Endodermal cell (in vitro differentiated cells): ENCODE measurements at regions not wholly inside any gene's neighbourhood (a gene's known extent, or its start where the extent isn't known, plus 50 kb on each side); places are given as distances from the start of the nearest gene placed in this dataset.

Experiments used
- DNase-seq: peaks from one replicate; pipeline ENCODE4 v3.0.0-alpha.2; 2017
- H3K27ac ChIP-seq: 2 replicates; pipeline ENCODE4 v1.5.1; 2013; ENCODE audit warnings: mild to moderate bottlenecking, low read depth, low read length, moderate library complexity
- H3K27me3 ChIP-seq: 2 replicates; pipeline ENCODE4 v1.6.1; 2013; ENCODE audit warnings: mild to moderate bottlenecking, low read length, moderate library complexity; ENCODE audit not compliant: insufficient read depth, control insufficient read depth, poor library complexity, severe bottlenecking
- H3K36me3 ChIP-seq: 2 replicates; pipeline ENCODE4 v1.7.0; 2013; ENCODE audit warnings: mild to moderate bottlenecking, low read length, moderate library complexity; ENCODE audit not compliant: control insufficient read depth, insufficient read depth
- H3K4me1 ChIP-seq: one replicate; pipeline ENCODE4 v1.7.0; 2013; ENCODE audit warnings: low read length; ENCODE audit not compliant: control insufficient read depth, insufficient read depth
- H3K4me3 ChIP-seq: 2 replicates; pipeline ENCODE4 v1.5.1; 2013; ENCODE audit warnings: mild to moderate bottlenecking, low read length, moderate library complexity
- H3K9ac ChIP-seq: 2 replicates; pipeline ENCODE4 v1.6.1; 2013; ENCODE audit warnings: mild to moderate bottlenecking, low read length, moderate library complexity; ENCODE audit not compliant: poor library complexity, severe bottlenecking; ENCODE audit errors: extremely low read depth
- H3K9me3 ChIP-seq: 2 replicates; pipeline ENCODE4 v1.6.1; 2013; ENCODE audit warnings: mild to moderate bottlenecking, low read length, moderate library complexity; ENCODE audit not compliant: control insufficient read depth
- H3K27ac Mint-ChIP-seq: 2 replicates; pipeline ENCODE4 v1.8.0; 2020; ENCODE audit warnings: mixed read lengths
- H3K27me3 Mint-ChIP-seq: 2 replicates; pipeline ENCODE4 v1.8.0; 2021; ENCODE audit warnings: mild to moderate bottlenecking, mixed read lengths; ENCODE audit not compliant: insufficient read depth
- H3K36me3 Mint-ChIP-seq: 2 replicates; pipeline ENCODE4 v1.8.0; 2020; ENCODE audit warnings: low read depth, mixed read lengths
- H3K4me1 Mint-ChIP-seq: 2 replicates; pipeline ENCODE4 v1.8.0; 2020; ENCODE audit warnings: mixed read lengths
- H3K4me3 Mint-ChIP-seq: 2 replicates; pipeline ENCODE4 v1.8.0; 2020; ENCODE audit warnings: mild to moderate bottlenecking, moderate library complexity, mixed read lengths
- H3K9me3 Mint-ChIP-seq: 2 replicates; pipeline ENCODE4 v1.8.0; 2020; ENCODE audit warnings: mild to moderate bottlenecking, mixed read lengths
- WGBS, 2 experiments: methylation state at CpG; one replicate each; pipeline versions ENCODE4 v1.1.5 to v1.1.7; 2013; ENCODE audit warnings: missing lambda C conversion rate in 2 of 2, mixed read lengths in 1 of 2; ENCODE audit not compliant: insufficient coverage in 1 of 2, insufficient read length in 1 of 2; 5-methylcytosine and 5-hydroxymethylcytosine counted together
- TF ChIP-seq, protein P1 (sequence below): fragments of 200-600 bp; sonication (generic); conservative IDR thresholded peaks from 2 replicates; pipeline ENCODE4 v1.5.0; 2021; ENCODE audit warnings: antibody characterized with exemption, mild to moderate bottlenecking

- Histone ChIP-seq H3K36me3 (no peaks in the 10 kb centered on the region), H3K4me3 (no peak overlapping the region), H3K9me3 (no peaks in the 10 kb centered on the region), H3K9ac (no peak overlapping the region), H3K4me1 (no peaks in the 10 kb centered on the region), H3K27me3 (no peaks in the 10 kb centered on the region), H3K27ac (no peak overlapping the region)
- Mint-ChIP-seq H3K27ac (no peak overlapping the region), H3K9me3 (peaks cover 3% of the 10 kb centered on the region), H3K4me1 (peaks cover 2% of the 10 kb centered on the region), H3K36me3 (peaks cover 3% of the 10 kb centered on the region), H3K27me3 (no peaks in the 10 kb centered on the region), H3K4me3 (no peak overlapping the region)
- no peak for DNase-seq
- WGBS, 2 experiments, result 94 to 96% methylated on average over 2 of the region's 2 CpGs
- TF ChIP-seq, protein P1, sequence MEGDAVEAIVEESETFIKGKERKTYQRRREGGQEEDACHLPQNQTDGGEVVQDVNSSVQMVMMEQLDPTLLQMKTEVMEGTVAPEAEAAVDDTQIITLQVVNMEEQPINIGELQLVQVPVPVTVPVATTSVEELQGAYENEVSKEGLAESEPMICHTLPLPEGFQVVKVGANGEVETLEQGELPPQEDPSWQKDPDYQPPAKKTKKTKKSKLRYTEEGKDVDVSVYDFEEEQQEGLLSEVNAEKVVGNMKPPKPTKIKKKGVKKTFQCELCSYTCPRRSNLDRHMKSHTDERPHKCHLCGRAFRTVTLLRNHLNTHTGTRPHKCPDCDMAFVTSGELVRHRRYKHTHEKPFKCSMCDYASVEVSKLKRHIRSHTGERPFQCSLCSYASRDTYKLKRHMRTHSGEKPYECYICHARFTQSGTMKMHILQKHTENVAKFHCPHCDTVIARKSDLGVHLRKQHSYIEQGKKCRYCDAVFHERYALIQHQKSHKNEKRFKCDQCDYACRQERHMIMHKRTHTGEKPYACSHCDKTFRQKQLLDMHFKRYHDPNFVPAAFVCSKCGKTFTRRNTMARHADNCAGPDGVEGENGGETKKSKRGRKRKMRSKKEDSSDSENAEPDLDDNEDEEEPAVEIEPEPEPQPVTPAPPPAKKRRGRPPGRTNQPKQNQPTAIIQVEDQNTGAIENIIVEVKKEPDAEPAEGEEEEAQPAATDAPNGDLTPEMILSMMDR, result no peak
Measured at GRCh38 chr13:34678154-34678553, 263.9 kb upstream of the NBEA start.

DNA sequence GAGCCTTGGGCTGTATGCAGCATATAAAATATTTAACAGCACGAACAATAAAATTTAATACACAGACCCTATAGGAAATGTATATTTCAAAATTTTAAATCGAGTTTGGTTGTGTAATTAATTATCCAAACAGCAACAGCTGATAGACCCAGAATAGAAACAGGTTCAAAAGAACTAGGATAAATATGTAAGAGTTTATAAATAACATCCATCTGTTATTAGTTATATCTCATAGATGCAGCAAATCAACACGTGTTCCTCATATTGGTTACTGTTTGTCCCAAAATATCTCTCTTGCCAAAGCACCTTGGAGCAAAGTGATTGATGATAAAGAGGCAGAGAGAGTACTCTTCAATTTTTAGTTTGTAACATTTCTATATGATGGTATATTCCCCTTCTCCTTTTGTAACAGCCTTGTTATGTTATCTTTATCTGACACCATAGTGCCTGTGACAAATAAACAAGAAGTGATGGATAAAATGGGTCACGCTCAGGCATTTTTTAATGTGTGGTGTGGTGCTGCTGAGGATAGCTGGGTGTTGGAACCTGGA, 260.6 kb upstream of the NBEA start:
- Mint-ChIP-seq H3K27ac (no peak overlapping the region), H3K27me3 (no peaks in the 10 kb centered on the region), H3K9me3 (peaks cover 3% of the 10 kb centered on the region), H3K36me3 (peaks cover 3% of the 10 kb centered on the region), H3K4me1 (peaks cover 2% of the 10 kb centered on the region), H3K4me3 (no peak overlapping the region)
- Histone ChIP-seq H3K27me3 (no peaks in the 10 kb centered on the region), H3K27ac (no peak overlapping the region), H3K9ac (no peak overlapping the region), H3K4me3 (no peak overlapping the region), H3K9me3 (no peaks in the 10 kb centered on the region), H3K36me3 (no peaks in the 10 kb centered on the region), H3K4me1 (no peaks in the 10 kb centered on the region)
- TF ChIP-seq, protein P1, result no peak
- WGBS, 2 experiments, result 95 to 100% methylated on average over 1 to 3 of the region's 4 CpGs
- DNase-seq, result no peak

DNA sequence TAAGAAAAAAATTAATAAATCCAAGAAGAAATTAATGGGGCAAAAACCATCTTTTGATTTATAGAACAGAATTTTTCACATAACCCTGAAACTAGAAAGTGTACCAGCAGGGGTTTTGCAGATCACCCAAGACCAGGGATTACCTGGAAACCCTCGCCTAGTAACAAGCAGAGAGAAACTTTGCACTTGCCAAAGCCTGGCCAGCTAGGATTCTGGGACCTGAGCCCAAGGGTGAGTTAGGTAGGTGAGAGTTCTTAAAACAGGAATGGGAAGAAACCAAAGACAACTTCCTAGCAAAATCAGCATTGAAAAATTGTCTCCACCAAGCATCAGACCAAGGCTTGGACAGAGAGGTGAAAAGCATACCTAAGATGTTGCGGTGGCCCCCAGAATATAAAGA, 247.0 kb upstream of the NBEA start:
- DNase-seq, result no peak
- Mint-ChIP-seq H3K27me3 (no peaks in the 10 kb centered on the region), H3K4me1 (peaks cover 16% of the 10 kb centered on the region), H3K36me3 (no peaks in the 10 kb centered on the region), H3K4me3 (no peak overlapping the region), H3K9me3 (no peaks in the 10 kb centered on the region), H3K27ac (no peak overlapping the region)
- 96 to 100% methylated on average over 1 to 2 of the region's 2 CpGs for WGBS, 2 experiments
- H3K27ac ChIP-seq, result no peak overlapping the region
- H3K9me3 ChIP-seq, result no peaks in the 10 kb centered on the region
- no peaks in the 10 kb centered on the region for H3K27me3 ChIP-seq
- TF ChIP-seq, protein P1, result no peak
- no peak overlapping the region for H3K9ac ChIP-seq
- no peaks in the 10 kb centered on the region for H3K36me3 ChIP-seq
- no peak overlapping the region for H3K4me3 ChIP-seq
- peaks cover 2% of the 10 kb centered on the region for H3K4me1 ChIP-seq
